GM18511 (cell line): ENCODE measurements at regions not wholly inside any gene's neighbourhood (a gene's known extent, or its start where the extent isn't known, plus 50 kb on each side); places are given as distances from the start of the nearest gene placed in this dataset.
"Not testable (repeated sequence)": the region's sequence is repeated elsewhere in the genome, so short reads cannot be mapped to it uniquely, and the experiment has no call there.

Experiments
- ATAC-seq: cut with Tn5 transposase; IDR thresholded peaks from one replicate; pipeline ENCODE4 v1.9.1; 2021; ENCODE audit warnings: mild to moderate bottlenecking, moderate library complexity; ENCODE audit not compliant: unreplicated experiment

- ATAC-seq = no peak
These were observed 841.5 kb downstream of the ANKRD7 start for GRCh38 chr7:119065966-119066365.

GRCh38 chr7:119086026-119086425 lies 861.5 kb downstream of the ANKRD7 start:
- no peak for ATAC-seq

- no peak for ATAC-seq
These were observed 866.3 kb downstream of the ANKRD7 start for GRCh38 chr7:119090851-119091250.

- no peak for ATAC-seq
These were observed 872.2 kb downstream of the ANKRD7 start for GRCh38 chr7:119096683-119097082.

GRCh38 chr7:119100611-119101258 lies 876.2 kb downstream of the ANKRD7 start:
- ATAC-seq = not testable (repeated sequence)

GRCh38 chr7:119102291-119102690 lies 877.8 kb downstream of the ANKRD7 start:
- ATAC-seq = no peak

- no peak for ATAC-seq
These were observed 880.9 kb downstream of the ANKRD7 start for GRCh38 chr7:119105381-119105780.

GRCh38 chr7:119123326-119123725 lies 898.8 kb downstream of the ANKRD7 start:
- ATAC-seq = no peak

GRCh38 chr7:119127706-119128105 lies 903.2 kb downstream of the ANKRD7 start:
- ATAC-seq = no peak

- no peak for ATAC-seq
These were observed 907.9 kb downstream of the ANKRD7 start for GRCh38 chr7:119132436-119132835.

GRCh38 chr7:119167431-119167830 lies 942.9 kb downstream of the ANKRD7 start:
- ATAC-seq = no peak

- no peak for ATAC-seq
These were observed 947.5 kb downstream of the ANKRD7 start for GRCh38 chr7:119172043-119172442.

GRCh38 chr7:119175911-119176627 lies 951.6 kb downstream of the ANKRD7 start:
- peak; percentile 89 for ATAC-seq

GRCh38 chr7:119177863-119178262 lies 953.4 kb downstream of the ANKRD7 start:
- no peak for ATAC-seq

- no peak for ATAC-seq
These were observed 959.8 kb downstream of the ANKRD7 start for GRCh38 chr7:119184124-119184788.

GRCh38 chr7:119196183-119196582 lies 971.7 kb downstream of the ANKRD7 start:
- ATAC-seq = no peak

- ATAC-seq = peak; percentile 27
These were observed 972.8 kb downstream of the ANKRD7 start for GRCh38 chr7:119197172-119197876.

GRCh38 chr7:119197877-119198527 lies 973.5 kb downstream of the ANKRD7 start:
- peak; percentile 97 for ATAC-seq

GRCh38 chr7:119219663-119220062 lies 995.2 kb downstream of the ANKRD7 start:
- ATAC-seq = no peak

- ATAC-seq = no peak
These were observed 999.4 kb downstream of the ANKRD7 start for GRCh38 chr7:119223930-119224329.

GRCh38 chr7:119228482-119228881 lies 1004.0 kb downstream of the ANKRD7 start:
- no peak for ATAC-seq
